Psoas muscle (tissue), 7 donors: ENCODE measurements at regions not wholly inside any gene's neighbourhood (a gene's known extent, or its start where the extent isn't known, plus 50 kb on each side); places are given as distances from the start of the nearest gene placed in this dataset.

Experiments used
- ATAC-seq, 4 donors: fragments of 200-7000 bp; cut with Tn5 transposase; one replicate each; pipeline ENCODE4 v1.9.1; 2020; ENCODE audit warnings: moderate library complexity in 3 of 4, mild to moderate bottlenecking in 2 of 4
- DNase-seq, 2 donors: peaks; one replicate each; pipeline ENCODE4 v3.0.0-alpha.2; 2020
- H3K27ac ChIP-seq: fragments of 200-600 bp; one replicate; pipeline ENCODE4 v1.8.0; 2022
- H3K27me3 ChIP-seq, 3 donors: fragments of 200-600 bp in 1 of 3; one replicate each; pipeline versions ENCODE4 v1.6.1 to v1.8.0; 2013 to 2022; ENCODE audit warnings: low read length in 2 of 3, mild to moderate bottlenecking in 2 of 3, moderate library complexity in 1 of 3; ENCODE audit not compliant: insufficient read depth in 3 of 3
- H3K36me3 ChIP-seq, 2 donors: fragments of 200-600 bp in 1 of 2; one replicate each; pipeline versions ENCODE4 v1.6.1 to v1.8.0; 2013 to 2022; ENCODE audit warnings: low read depth in 1 of 2, mild to moderate bottlenecking in 1 of 2, moderate library complexity in 1 of 2; ENCODE audit not compliant: insufficient read depth in 1 of 2
- H3K4me1 ChIP-seq: fragments of 200-600 bp; one replicate; pipeline ENCODE4 v1.8.0; 2022
- H3K4me3 ChIP-seq: fragments of 200-600 bp; one replicate; pipeline ENCODE4 v1.8.0; 2022; ENCODE audit warnings: mild to moderate bottlenecking
- H3K9me3 ChIP-seq: fragments of 200-600 bp; one replicate; pipeline ENCODE4 v1.8.0; 2022
- CTCF ChIP-seq: fragments of 200-600 bp; IDR thresholded peaks from one replicate; pipeline ENCODE4 v1.8.0; 2022; ENCODE audit warnings: antibody characterized with exemption
- WGBS, 3 donors: extraction: QIAGEN DNeasy Blood & Tissue Kit; methylation state at CpG; one replicate each; pipeline versions ENCODE4 v1.1.6 to v1.1.7; 2013; 5-methylcytosine and 5-hydroxymethylcytosine counted together
- intact Hi-C, 2 donors: fragments of 100-400 bp; cut with DNase I; formaldehyde crosslinking; loops; one replicate each; pipeline versions ENCODE4 v1.11.0 to v1.14.2; 2022
- donor health status: healthy with polysubstance abuse.
- donor health status: DM: no; HTN: no; CAD: no; lungs with moderate emphysema.
- donor health status: Bipolar disorder and iron deficiency.
- donor health status: healthy.
- donor health status: DM: yes; HTN: yes; CAD: no.
- donor health status: DM: no; HTN: no; CAD: no.
- donor health status: DM: yes; HTN: yes; CAD: no.

DNA sequence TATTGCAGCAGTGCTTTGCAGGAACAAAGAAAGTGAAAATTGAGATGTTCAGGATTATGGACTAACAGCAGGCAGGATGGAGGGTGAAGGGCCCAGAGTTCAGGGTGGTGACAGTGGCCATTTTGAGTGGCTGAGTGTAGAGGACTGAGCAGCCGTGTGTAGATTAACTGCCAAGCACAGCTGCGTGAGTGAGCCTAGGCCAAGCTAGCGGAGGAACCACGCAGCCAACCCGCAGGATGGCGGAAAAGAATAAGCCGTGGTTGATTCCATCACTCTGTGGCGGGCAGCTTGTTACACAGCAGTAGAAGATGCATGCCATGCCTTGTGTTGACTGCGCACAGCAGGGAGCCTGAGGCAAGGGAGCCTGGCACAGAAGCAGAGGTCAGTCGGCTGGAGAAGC is 102.5 kb upstream of the KIF26B start:
- no peaks in the 10 kb centered on the region for H3K4me1 ChIP-seq
- ATAC-seq = no peak
- H3K27ac ChIP-seq = no peak overlapping the region
- no peaks in the 10 kb centered on the region for H3K36me3 ChIP-seq
- 87 to 96% (median 90%) methylated on average over 10 of the region's 10 CpGs for WGBS, 3 donors
- no peak for DNase-seq
- no peak overlapping the region for H3K4me3 ChIP-seq
- intact Hi-C loops = no loop called here
- no peaks in the 10 kb centered on the region for H3K27me3 ChIP-seq
- no peaks in the 10 kb centered on the region for H3K9me3 ChIP-seq
- TF ChIP-seq CTCF = no peak

GRCh38 chr1:245051349-245052221 is 103.2 kb upstream of the KIF26B start:
- intact Hi-C loops = no loop called here
- no peaks in the 10 kb centered on the region for H3K9me3 ChIP-seq
- DNase-seq (no peak), ATAC-seq (no peak)
- H3K4me1 ChIP-seq = no peaks in the 10 kb centered on the region
- no peak overlapping the region for H3K27ac ChIP-seq
- no peak for TF ChIP-seq CTCF
- no peaks in the 10 kb centered on the region for H3K27me3 ChIP-seq
- no peak overlapping the region for H3K4me3 ChIP-seq
- H3K36me3 ChIP-seq = no peaks in the 10 kb centered on the region
- 72 to 77% (median 77%) methylated on average over 18 of the region's 18 CpGs for WGBS, 3 donors

GRCh38 chr1:245046769-245047168 is 108.0 kb upstream of the KIF26B start:
- DNase-seq (no peak), ATAC-seq (no peak)
- no peaks in the 10 kb centered on the region for H3K27me3 ChIP-seq
- TF ChIP-seq CTCF = no peak
- intact Hi-C loops = loop anchor here (5.0 to 10.0 kb wide), 2 partner anchors 439 to 442 kb away; no protein-coding TSS in a partner anchor
- H3K9me3 ChIP-seq = no peaks in the 10 kb centered on the region
- no peaks in the 10 kb centered on the region for H3K36me3 ChIP-seq
- H3K27ac ChIP-seq = no peak overlapping the region
- 86 to 89% (median 88%) methylated on average over 11 of the region's 11 CpGs for WGBS, 3 donors
- H3K4me3 ChIP-seq = no peak overlapping the region
- peaks cover 3% of the 10 kb centered on the region for H3K4me1 ChIP-seq

DNA sequence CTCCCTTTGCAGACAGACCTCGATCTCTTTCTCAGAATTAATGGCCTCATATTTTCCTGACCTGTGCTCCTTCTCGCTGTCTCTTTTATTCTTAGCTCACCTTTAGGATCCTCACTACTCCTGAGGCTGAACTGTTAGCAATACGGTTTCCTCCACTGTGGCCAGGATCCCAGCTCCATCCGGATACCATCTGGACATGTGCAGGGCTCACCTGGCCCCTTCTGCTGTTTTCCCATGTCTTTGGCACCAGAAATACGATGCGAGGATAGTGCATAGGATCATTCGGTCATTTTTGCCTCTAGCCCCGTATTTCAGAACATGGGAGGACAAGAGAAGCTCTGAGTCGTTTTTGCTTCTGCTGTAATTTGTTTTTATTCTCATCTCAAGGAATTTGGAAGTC is 108.5 kb upstream of the KIF26B start:
- Histone ChIP-seq H3K27ac (no peak overlapping the region), H3K36me3 (no peaks in the 10 kb centered on the region), H3K4me3 (no peak overlapping the region), H3K27me3 (no peaks in the 10 kb centered on the region), H3K9me3 (no peaks in the 10 kb centered on the region), H3K4me1 (peaks cover 3% of the 10 kb centered on the region)
- no peak for ATAC-seq
- TF ChIP-seq CTCF = no peak
- 84 to 90% (median 85%) methylated on average over 9 of the region's 9 CpGs for WGBS, 3 donors
- DNase-seq = no peak
- intact Hi-C loops = loop anchor here (5.0 to 10.0 kb wide), 2 partner anchors 439 to 442 kb away; no protein-coding TSS in a partner anchor
